Sigmoid colon (tissue), 6 donors: ENCODE measurements at regions not wholly inside any gene's neighbourhood (a gene's known extent, or its start where the extent isn't known, plus 50 kb on each side); places are given as distances from the start of the nearest gene placed in this dataset.

Experiments used
- DNase-seq: peaks from one replicate; pipeline ENCODE4 v3.0.0-alpha.2; 2019
- H3K27ac ChIP-seq, 4 donors: fragments of 200-600 bp; sonication (generic); one replicate each; pipeline ENCODE4 v1.5.1; 2016 to 2019; ENCODE audit warnings: mild to moderate bottlenecking in 1 of 4
- H3K27me3 ChIP-seq, 3 donors: fragments of 200-600 bp; sonication (generic); one replicate each; pipeline ENCODE4 v1.5.1; 2019; ENCODE audit warnings: mild to moderate bottlenecking in 1 of 3
- H3K36me3 ChIP-seq, 4 donors: fragments of 200-600 bp; sonication (generic); one replicate each; pipeline ENCODE4 v1.5.1; 2016 to 2019
- H3K4me1 ChIP-seq, 4 donors: fragments of 200-600 bp; sonication (generic); one replicate each; pipeline ENCODE4 v1.5.1; 2017 to 2019
- H3K4me3 ChIP-seq, 4 donors: fragments of 200-600 bp; sonication (generic); one replicate each; pipeline ENCODE4 v1.5.1; 2017 to 2019; ENCODE audit warnings: mild to moderate bottlenecking in 2 of 4, moderate library complexity in 1 of 4
- H3K9me3 ChIP-seq, 4 donors: fragments of 200-600 bp in 3 of 4; sonication (generic) in 3 of 4; one replicate each; pipeline versions ENCODE4 v1.5.1 to v1.6.1; 2013 to 2019
- CTCF ChIP-seq, 4 experiments: fragments of 450-650 bp in 3 of 4; fragments of 200-600 bp in 1 of 4; IDR thresholded peaks; one replicate each; pipeline ENCODE4 v1.5.1; 2016 to 2019; ENCODE audit warnings: antibody characterized with exemption in 4 of 4, mild to moderate bottlenecking in 3 of 4, moderate library complexity in 2 of 4
- EP300 ChIP-seq, 4 donors: sonication (generic); formaldehyde crosslinking; IDR thresholded peaks; one replicate each; pipeline ENCODE4 v1.6.1; 2017; ENCODE audit warnings: antibody characterized with exemption in 4 of 4
- POLR2A ChIP-seq, 2 donors: fragments of 450-650 bp; IDR thresholded peaks; one replicate each; pipeline ENCODE4 v1.6.1; 2016; ENCODE audit warnings: antibody characterized with exemption in 2 of 2, mild to moderate bottlenecking in 2 of 2, moderate library complexity in 2 of 2
- POLR2AphosphoS5 ChIP-seq, 4 donors: sonication (generic); formaldehyde crosslinking; IDR thresholded peaks; one replicate each; pipeline ENCODE4 v1.6.1; 2017; ENCODE audit warnings: antibody characterized with exemption in 4 of 4
- WGBS, 2 donors: extraction: QIAGEN DNeasy Blood & Tissue Kit; methylation state at CpG; one replicate each; pipeline ENCODE4 v1.1.7; 2013; 5-methylcytosine and 5-hydroxymethylcytosine counted together
- intact Hi-C: fragments of 100-400 bp; cut with DNase I; formaldehyde crosslinking; loops from one replicate; pipeline ENCODE4 v1.15.1; 2023
- donor health status: healthy with polysubstance abuse.
- donor health status: healthy.

- DNase-seq, result no peak
- intact Hi-C loops, result no loop called here
- H3K4me1 ChIP-seq, result no peaks in the 10 kb centered on the region
- 86 to 88% methylated on average over 4 of the region's 4 CpGs for WGBS, 2 donors
- TF ChIP-seq CTCF (IDR thresholded peaks at IDR 0.05) (no peak), POLR2AphosphoS5 (IDR thresholded peaks at IDR 0.05) (no peak), EP300 (IDR thresholded peaks at IDR 0.05) (no peak), POLR2A (IDR thresholded peaks at IDR 0.05) (no peak)
- no peaks in the 10 kb centered on the region for H3K27me3 ChIP-seq
- no peak overlapping the region for H3K4me3 ChIP-seq
- H3K9me3 ChIP-seq, result no peaks in the 10 kb centered on the region
- no peaks in the 10 kb centered on the region for H3K36me3 ChIP-seq
- no peak overlapping the region for H3K27ac ChIP-seq
Measured at GRCh38 chr21:31455506-31455905, 111.4 kb upstream of the TIAM1 start.

- Histone ChIP-seq H3K4me1 (no peaks in the 10 kb centered on the region), H3K36me3 (no peaks in the 10 kb centered on the region), H3K27me3 (no peaks in the 10 kb centered on the region), H3K9me3 (no peaks in the 10 kb centered on the region), H3K4me3 (no peak overlapping the region), H3K27ac (no peak overlapping the region)
- 90% methylated on average over 9 of the region's 9 CpGs for WGBS, 2 donors
- intact Hi-C loops, result no loop called here
- no peak for DNase-seq
- TF ChIP-seq POLR2AphosphoS5 (IDR thresholded peaks at IDR 0.05), result no peak
- TF ChIP-seq POLR2A (IDR thresholded peaks at IDR 0.05), result no peak
- TF ChIP-seq EP300 (IDR thresholded peaks at IDR 0.05), result no peak
- no peak for TF ChIP-seq CTCF (IDR thresholded peaks at IDR 0.05)
Measured at GRCh38 chr21:31450980-31451379, 106.9 kb upstream of the TIAM1 start.

GRCh38 chr21:31449921-31450535 lies 106.0 kb upstream of the TIAM1 start:
- Histone ChIP-seq H3K27me3 (no peaks in the 10 kb centered on the region), H3K9me3 (no peaks in the 10 kb centered on the region), H3K27ac (no peak overlapping the region), H3K36me3 (no peaks in the 10 kb centered on the region), H3K4me1 (no peaks in the 10 kb centered on the region), H3K4me3 (no peak overlapping the region)
- intact Hi-C loops, result no loop called here
- 86 to 89% methylated on average over 11 of the region's 11 CpGs for WGBS, 2 donors
- TF ChIP-seq POLR2AphosphoS5 (IDR thresholded peaks at IDR 0.05) (no peak), POLR2A (IDR thresholded peaks at IDR 0.05) (no peak), CTCF (IDR thresholded peaks at IDR 0.05) (no peak), EP300 (IDR thresholded peaks at IDR 0.05) (no peak)
- DNase-seq, result peak; percentile 12

GRCh38 chr21:31448496-31448895 lies 104.4 kb upstream of the TIAM1 start:
- peaks cover 0 to 4% (median 0%) of the 10 kb centered on the region in 4 donors for H3K4me1 ChIP-seq
- intact Hi-C loops, result no loop called here
- TF ChIP-seq POLR2AphosphoS5 (IDR thresholded peaks at IDR 0.05) (no peak), POLR2A (IDR thresholded peaks at IDR 0.05) (no peak), EP300 (IDR thresholded peaks at IDR 0.05) (no peak)
- H3K27ac ChIP-seq, result no peak overlapping the region
- no peak overlapping the region for H3K4me3 ChIP-seq
- no peaks in the 10 kb centered on the region for H3K9me3 ChIP-seq
- H3K27me3 ChIP-seq, result no peaks in the 10 kb centered on the region
- 59 to 62% methylated on average over 3 of the region's 3 CpGs for WGBS, 2 donors
- H3K36me3 ChIP-seq, result no peaks in the 10 kb centered on the region
- no peak for DNase-seq

- no peaks in the 10 kb centered on the region for H3K9me3 ChIP-seq
- WGBS, 2 donors, result 53 to 55% methylated on average over 3 of the region's 3 CpGs
- H3K4me3 ChIP-seq, result no peak overlapping the region
- H3K4me1 ChIP-seq, result peaks cover 0 to 5% (median 0%) of the 10 kb centered on the region in 4 donors
- H3K27ac ChIP-seq, result no peak overlapping the region
- no peak for TF ChIP-seq CTCF (IDR thresholded peaks at IDR 0.05)
- TF ChIP-seq POLR2AphosphoS5 (IDR thresholded peaks at IDR 0.05), result no peak
- TF ChIP-seq EP300 (IDR thresholded peaks at IDR 0.05), result no peak
- TF ChIP-seq POLR2A (IDR thresholded peaks at IDR 0.05), result no peak
- H3K27me3 ChIP-seq, result no peaks in the 10 kb centered on the region
- intact Hi-C loops, result no loop called here
- DNase-seq, result peak; percentile 68
- H3K36me3 ChIP-seq, result no peaks in the 10 kb centered on the region
Measured at GRCh38 chr21:31447505-31447904, 103.4 kb upstream of the TIAM1 start.
